H1 (cell line): ENCODE measurements at regions not wholly inside any gene's neighbourhood (a gene's known extent, or its start where the extent isn't known, plus 50 kb on each side); places are given as distances from the start of the nearest gene placed in this dataset.

Source experiments
- RAD21 ChIP-seq, 2 experiments: IDR thresholded peaks in 1 of 2; conservative IDR thresholded peaks in 1 of 2; 2 replicates each; pipeline ENCODE4 v1.6.1; 2011; ENCODE audit warnings: low read depth in 2 of 2, low read length in 2 of 2, improper control_type of control experiment in 1 of 2, inconsistent platforms in 1 of 2, mild to moderate bottlenecking in 1 of 2, moderate library complexity in 1 of 2
- RXRA ChIP-seq: IDR thresholded peaks from 2 replicates; pipeline ENCODE4 v1.6.1; 2011; ENCODE audit warnings: low read depth, mild to moderate bottlenecking, low read length, moderate library complexity; ENCODE audit not compliant: insufficient read depth
- SIRT6 ChIP-seq: IDR thresholded peaks from one replicate; pipeline ENCODE4 v1.7.1; 2012; ENCODE audit warnings: low read length, inconsistent platforms

GRCh38 chr4:181688872-181689271, 554.3 kb upstream of the TENM3 start (continued):
- TF ChIP-seq SIRT6 (no peak), RAD21 (IDR thresholded peaks at IDR 0.05 in 1 of 2, conservative IDR thresholded peaks at IDR 0.05 in 1 of 2; ENCODE audit: low read depth in 2 of 2, low read length in 2 of 2) (no peak), RXRA (no peak)
